H1 (cell line): ENCODE measurements at regions not wholly inside any gene's neighbourhood (a gene's known extent, or its start where the extent isn't known, plus 50 kb on each side); places are given as distances from the start of the nearest gene placed in this dataset.

Experiments
- CTCF ChIA-PET: fragments of 300-600 bp; sonication (Branson Sonifier 250); formaldehyde crosslinking; loops from one replicate; lab custom pipeline; 2021; ENCODE audit not compliant: partially characterized antibody; lab: Charles Lee
- POLR2A ChIA-PET: fragments of 300-600 bp; sonication (Branson Sonifier 250); formaldehyde crosslinking; loops from one replicate; lab custom pipeline; 2021; ENCODE audit warnings: inconsistent platforms; ENCODE audit not compliant: partially characterized antibody; lab: Charles Lee
- DNase-seq, 2 experiments: peaks; one replicate each; pipeline versions ENCODE4 v3.0.0 to v3.0.0-alpha.2; 2010 to 2022; ENCODE audit warnings: low spot score in 2 of 2, low read depth in 1 of 2, mixed read lengths in 1 of 2
- FAIRE-seq: peaks from 2 replicates; lab custom pipeline; 2011; peaks lifted over from hg19 to GRCh38; lab: Jason Lieb, UNC
- H2AFZ ChIP-seq: 2 replicates; pipeline ENCODE4 v1.8.1; 2012; ENCODE audit warnings: low read length, inconsistent platforms
- H2AK5ac ChIP-seq: 2 replicates; pipeline ENCODE4 v1.6.1; 2013; ENCODE audit warnings: low read depth, low read length
- H2BK120ac ChIP-seq: replicated peaks from 2 replicates; pipeline ENCODE3; 2013; ENCODE audit warnings: low read depth, low read length, inconsistent platforms
- H2BK12ac ChIP-seq: 2 replicates; pipeline ENCODE4 v1.6.1; 2013; ENCODE audit warnings: low read depth, low read length
- H2BK15ac ChIP-seq: 2 replicates; pipeline ENCODE4 v1.6.1; 2013; ENCODE audit warnings: low read length
- H2BK20ac ChIP-seq: 2 replicates; pipeline ENCODE4 v1.6.1; 2013; ENCODE audit warnings: low read length
- H2BK5ac ChIP-seq: 2 replicates; pipeline ENCODE4 v1.6.1; 2013; ENCODE audit warnings: low read depth, low read length
- H3K14ac ChIP-seq: 2 replicates; pipeline ENCODE4 v1.6.1; 2013; ENCODE audit warnings: inconsistent platforms; ENCODE audit not compliant: insufficient read length
- H3K18ac ChIP-seq: 2 replicates; pipeline ENCODE4 v1.6.1; 2013; ENCODE audit warnings: low read length; ENCODE audit errors: extremely low read depth
- H3K23ac ChIP-seq: 2 replicates; pipeline ENCODE4 v1.6.1; 2013; ENCODE audit warnings: inconsistent platforms; ENCODE audit not compliant: insufficient read length
- H3K23me2 ChIP-seq: 2 replicates; pipeline ENCODE4 v1.6.1; 2013; ENCODE audit warnings: low read depth, low read length
- H3K27ac ChIP-seq: 2 replicates; pipeline ENCODE4 v1.6.1; 2011; ENCODE audit warnings: low read depth, low read length, inconsistent platforms
- H3K27me3 ChIP-seq, 4 experiments: replicated peaks in 1 of 4; 1 replicate in 1 of 4; 2 replicates in 3 of 4; pipeline versions ENCODE4 v1.6.1 to v1.8.1; 2011 to 2013; ENCODE audit warnings: low read length in 3 of 4, mild to moderate bottlenecking in 3 of 4, inconsistent platforms in 2 of 4, mixed read lengths in 2 of 4, moderate library complexity in 1 of 4; ENCODE audit not compliant: control insufficient read depth in 3 of 4, insufficient read depth in 3 of 4; ENCODE audit errors: extremely low read depth in 1 of 4
- H3K36me3 ChIP-seq, 4 experiments: 2 replicates each; pipeline versions ENCODE4 v1.6.1 to v1.8.1; 2011 to 2013; ENCODE audit warnings: mild to moderate bottlenecking in 4 of 4, low read length in 3 of 4, moderate library complexity in 2 of 4, control low read depth in 1 of 4, inconsistent platforms in 1 of 4; ENCODE audit not compliant: insufficient read depth in 4 of 4, control insufficient read depth in 2 of 4
- H3K4ac ChIP-seq: replicated peaks from 2 replicates; pipeline ENCODE3; 2013; ENCODE audit warnings: low read length, low read depth, mixed read lengths, inconsistent platforms; ENCODE audit not compliant: insufficient read length
- H3K4me1 ChIP-seq, 4 experiments: replicated peaks in 1 of 4; 1 replicate in 1 of 4; 2 replicates in 3 of 4; pipeline versions ENCODE4 v1.6.1 to v1.8.1; 2011 to 2013; ENCODE audit warnings: low read length in 3 of 4, inconsistent platforms in 2 of 4, mixed read lengths in 1 of 4; ENCODE audit not compliant: insufficient read depth in 4 of 4, control insufficient read depth in 3 of 4
- H3K4me2 ChIP-seq, 2 experiments: 2 replicates each; pipeline versions ENCODE4 v1.6.1 to v1.8.1; 2011 to 2013; ENCODE audit warnings: low read depth in 2 of 2, low read length in 2 of 2, control low read depth in 1 of 2, inconsistent platforms in 1 of 2, mild to moderate bottlenecking in 1 of 2; ENCODE audit not compliant: insufficient read depth in 1 of 2
- H3K4me3 ChIP-seq, 4 experiments: fragments of 200-600, 300-600 bp in 1 of 4; sonication (generic), shearing (Covaris generic), sonication (Bioruptor Twin) in 1 of 4; 2 replicates each; pipeline versions ENCODE4 v1.5.1 to v1.8.1; 2011 to 2016; ENCODE audit warnings: low read length in 4 of 4, low read depth in 3 of 4, control low read depth in 2 of 4, inconsistent platforms in 2 of 4, mild to moderate bottlenecking in 2 of 4, mixed read lengths in 1 of 4, moderate library complexity in 1 of 4; ENCODE audit not compliant: insufficient read depth in 2 of 4; ENCODE audit errors: extremely low read depth in 1 of 4
- H3K56ac ChIP-seq: replicated peaks from 2 replicates; pipeline ENCODE3; 2013; ENCODE audit warnings: low read depth, mild to moderate bottlenecking, mixed read lengths, low read length, inconsistent platforms; ENCODE audit not compliant: insufficient read length
- H3K79me1 ChIP-seq: 2 replicates; pipeline ENCODE4 v1.6.1; 2013; ENCODE audit warnings: low read depth, low read length, control low read depth
- H3K79me2 ChIP-seq, 2 experiments: 2 replicates each; pipeline versions ENCODE4 v1.6.1 to v1.8.1; 2012 to 2013; ENCODE audit warnings: low read length in 2 of 2, mild to moderate bottlenecking in 2 of 2, inconsistent platforms in 1 of 2; ENCODE audit not compliant: insufficient read depth in 2 of 2, control insufficient read depth in 1 of 2
- H3K9ac ChIP-seq, 4 experiments: replicated peaks in 1 of 4; 1 replicate in 1 of 4; 2 replicates in 3 of 4; pipeline versions ENCODE4 v1.6.1 to v1.8.1; 2011 to 2013; ENCODE audit warnings: low read depth in 3 of 4, low read length in 3 of 4, control low read depth in 2 of 4, mild to moderate bottlenecking in 2 of 4, moderate library complexity in 2 of 4, inconsistent platforms in 1 of 4; ENCODE audit errors: extremely low read depth in 1 of 4
- H3K9me3 ChIP-seq, 2 experiments: 2 replicates each; pipeline versions ENCODE4 v1.6.1 to v1.8.1; 2012 to 2013; ENCODE audit warnings: mild to moderate bottlenecking in 2 of 2, moderate library complexity in 2 of 2, control low read depth in 1 of 2, inconsistent platforms in 1 of 2, low read depth in 1 of 2, low read length in 1 of 2, mixed read lengths in 1 of 2; ENCODE audit not compliant: insufficient read depth in 2 of 2
- H4K20me1 ChIP-seq, 2 experiments: replicated peaks in 1 of 2; 2 replicates each; pipeline versions ENCODE3 to v1.8.1; 2011 to 2013; ENCODE audit warnings: inconsistent platforms in 2 of 2, low read length in 2 of 2, mild to moderate bottlenecking in 1 of 2; ENCODE audit not compliant: insufficient read depth in 2 of 2, control insufficient read depth in 1 of 2
- H4K5ac ChIP-seq: 2 replicates; pipeline ENCODE4 v1.6.1; 2013; ENCODE audit warnings: low read length, low read depth, mixed read lengths, inconsistent platforms; ENCODE audit not compliant: insufficient read length
- H4K8ac ChIP-seq: 2 replicates; pipeline ENCODE4 v1.8.0; 2013; ENCODE audit warnings: mild to moderate bottlenecking, moderate library complexity, low read length, inconsistent platforms; ENCODE audit not compliant: insufficient read depth; ENCODE audit errors: extremely low read depth
- H4K91ac ChIP-seq: replicated peaks from 2 replicates; pipeline ENCODE3; 2013; ENCODE audit warnings: low read length, mixed read lengths, inconsistent platforms; ENCODE audit not compliant: insufficient read length
- CHD2 ChIP-seq: IDR thresholded peaks from 2 replicates; pipeline ENCODE4 v1.6.1; 2012; ENCODE audit warnings: low read length, improper control_type of control experiment
- PHF8 ChIP-seq: fragments of 200-600 bp; sonication (generic); conservative IDR thresholded peaks from 2 replicates; pipeline ENCODE4 v1.7.1; 2012; ENCODE audit warnings: low read depth, mild to moderate bottlenecking, inconsistent platforms, low read length, moderate library complexity
- POLR2A ChIP-seq, 2 experiments: IDR thresholded peaks; 1 replicate in 1 of 2; 2 replicates in 1 of 2; pipeline ENCODE4 v1.6.1; 2011; ENCODE audit warnings: low read depth in 2 of 2, low read length in 2 of 2, mild to moderate bottlenecking in 2 of 2; ENCODE audit errors: control extremely low read depth in 1 of 2
- SAP30 ChIP-seq: fragments of 300-600 bp; sonication (generic); IDR thresholded peaks from 2 replicates; pipeline ENCODE4 v1.7.1; 2012; ENCODE audit warnings: low read length, moderate library complexity, mild to moderate bottlenecking, inconsistent platforms; ENCODE audit not compliant: insufficient read depth, insufficient replicate concordance
- WGBS, 2 experiments: shearing (Covaris generic) in 1 of 2; methylation state at CpG; one replicate each; pipeline versions ENCODE4 v1.1.6 to v1.1.7; 2013 to 2015; ENCODE audit warnings: low lambda C conversion rate in 2 of 2, mixed read lengths in 2 of 2, inconsistent platforms in 1 of 2, low coverage in 1 of 2, missing lambda C conversion rate in 1 of 2; ENCODE audit not compliant: insufficient replicate concordance in 2 of 2, insufficient coverage in 1 of 2, insufficient read length in 1 of 2; ENCODE audit errors: extremely low coverage in 1 of 2, missing lambda C conversion rate in 1 of 2; 5-methylcytosine and 5-hydroxymethylcytosine counted together

GRCh38 chr6:105621564-105622175, 218.8 kb upstream of the PREP start:
- Histone ChIP-seq H2BK120ac (no peak overlapping the region), H4K20me1 (no peaks in the 10 kb centered on the region), H2BK20ac (no peak overlapping the region), H3K18ac (no peak overlapping the region), H2BK12ac (no peak overlapping the region), H3K23me2 (no peaks in the 10 kb centered on the region), H2AFZ (no peak overlapping the region), H2BK5ac (no peak overlapping the region), H3K23ac (no peak overlapping the region), H3K9me3 (no peaks in the 10 kb centered on the region), H4K5ac (no peak overlapping the region), H4K91ac (no peak overlapping the region), H3K4ac (no peak overlapping the region), H2AK5ac (no peak overlapping the region), H4K8ac (no peak overlapping the region), H3K27me3 (no peaks in the 10 kb centered on the region), H3K4me3 (no peak overlapping the region)
- FAIRE-seq, result no peak
- no peak for DNase-seq
- POLR2A ChIA-PET, result no interaction called here
- 80% methylated on average over 6 of the region's 6 CpGs; no CpG with 5 or more reads in 1 of the 2 experiments for WGBS, 2 experiments
- TF ChIP-seq PHF8 (no peak), SAP30 (no peak), CHD2 (no peak), POLR2A (IDR thresholded peaks at IDR 0.05; ENCODE audit: control extremely low read depth in 1 of 2, low read depth in 2 of 2, low read length in 2 of 2) (no peak)
- TF ChIP-seq, all 59 proteins: peak for 0
- Histone ChIP-seq H3K79me1 (no peaks in the 10 kb centered on the region), H3K14ac (no peak overlapping the region), H3K56ac (no peak overlapping the region), H3K4me1 (no peaks in the 10 kb centered on the region), H3K9ac (no peak overlapping the region), H2BK15ac (no peak overlapping the region), H3K27ac (no peak overlapping the region), H3K79me2 (no peaks in the 10 kb centered on the region), H3K4me2 (no peak overlapping the region), H3K36me3 (no peaks in the 10 kb centered on the region)
- CTCF ChIA-PET, result no interaction called here
